GM19467 (cell line): ENCODE measurements at regions not wholly inside any gene's neighbourhood (a gene's known extent, or its start where the extent isn't known, plus 50 kb on each side); places are given as distances from the start of the nearest gene placed in this dataset.

Experiments
- ATAC-seq: cut with Tn5 transposase; IDR thresholded peaks from one replicate; pipeline ENCODE4 v1.9.1; 2021; ENCODE audit warnings: mild to moderate bottlenecking, moderate library complexity; ENCODE audit not compliant: unreplicated experiment

- ATAC-seq = no peak
Observed at GRCh38 chr22:23522623-23523251, 57.4 kb downstream of the IGLL1 start.

- ATAC-seq = peak; percentile 63
Observed at GRCh38 chr22:23521441-23522113, 58.5 kb downstream of the IGLL1 start.

- no peak for ATAC-seq
Observed at GRCh38 chr22:23520863-23521440, 59.1 kb downstream of the IGLL1 start.

GRCh38 chr22:23519442-23520157, 60.5 kb downstream of the IGLL1 start:
- no peak for ATAC-seq

GRCh38 chr22:23518376-23519187, 61.5 kb downstream of the IGLL1 start:
- ATAC-seq = no peak

- no peak for ATAC-seq
Observed at GRCh38 chr22:23517804-23518375, 62.2 kb downstream of the IGLL1 start.

GRCh38 chr22:23516304-23516703, 63.8 kb downstream of the IGLL1 start:
- ATAC-seq = no peak

GRCh38 chr22:23514322-23515038, 65.6 kb downstream of the IGLL1 start:
- ATAC-seq = no peak

- no peak for ATAC-seq
Observed at GRCh38 chr22:23513705-23514104, 66.4 kb downstream of the IGLL1 start.

GRCh38 chr22:23513133-23513532, 67.0 kb downstream of the IGLL1 start:
- no peak for ATAC-seq

- no peak for ATAC-seq
Observed at GRCh38 chr22:23512721-23513120, 67.4 kb downstream of the IGLL1 start.

GRCh38 chr22:23512348-23512705, 67.8 kb downstream of the IGLL1 start:
- ATAC-seq = no peak

GRCh38 chr22:23511627-23512347, 68.3 kb downstream of the IGLL1 start:
- ATAC-seq = no peak

GRCh38 chr22:23509571-23510302, 70.4 kb downstream of the IGLL1 start:
- no peak for ATAC-seq

GRCh38 chr22:23504516-23504915, 75.6 kb downstream of the IGLL1 start:
- ATAC-seq = no peak

- ATAC-seq = no peak
Observed at GRCh38 chr22:23503736-23504440, 76.2 kb downstream of the IGLL1 start.

- ATAC-seq = no peak
Observed at GRCh38 chr22:23503142-23503541, 76.9 kb downstream of the IGLL1 start.

- no peak for ATAC-seq
Observed at GRCh38 chr22:23501708-23502107, 78.4 kb downstream of the IGLL1 start.
